Esophagus squamous epithelium (tissue), 4 donors: ENCODE measurements at regions not wholly inside any gene's neighbourhood (a gene's known extent, or its start where the extent isn't known, plus 50 kb on each side); places are given as distances from the start of the nearest gene placed in this dataset.

Experiments used
- CTCF ChIP-seq, 6 experiments: fragments of 450-650 bp in 4 of 6; fragments of 200-600 bp in 2 of 6; sonication (generic) in 2 of 6; IDR thresholded peaks; one replicate each; pipeline ENCODE4 v1.5.1; 2016 to 2019; ENCODE audit warnings: antibody characterized with exemption in 6 of 6, mild to moderate bottlenecking in 4 of 6, moderate library complexity in 4 of 6
- POLR2A ChIP-seq, 4 donors: fragments of 450-650 bp; IDR thresholded peaks; one replicate each; pipeline ENCODE4 v1.6.1; 2017; ENCODE audit warnings: antibody characterized with exemption in 4 of 4, mild to moderate bottlenecking in 4 of 4, moderate library complexity in 3 of 4

- no peak for TF ChIP-seq POLR2A (IDR thresholded peaks at IDR 0.05)
- no peak for TF ChIP-seq CTCF (IDR thresholded peaks at IDR 0.05)
Observed at GRCh38 chr6:79788756-79789155, 157.6 kb downstream of the SH3BGRL2 start.
